Peyer's patch (tissue), 4 donors: ENCODE measurements at regions not wholly inside any gene's neighbourhood (a gene's known extent, or its start where the extent isn't known, plus 50 kb on each side); places are given as distances from the start of the nearest gene placed in this dataset.

Experiments
- DNase-seq, 3 donors: peaks; one replicate each; pipeline ENCODE4 v3.0.0-alpha.2; 2017 to 2019
- H3K27ac ChIP-seq, 4 donors: fragments of 200-600 bp; sonication (generic); one replicate each; pipeline ENCODE4 v1.5.1; 2016 to 2019
- H3K27me3 ChIP-seq, 2 donors: fragments of 200-600 bp; sonication (generic); one replicate each; pipeline ENCODE4 v1.5.1; 2019
- H3K36me3 ChIP-seq, 3 donors: fragments of 200-600 bp; sonication (generic); one replicate each; pipeline ENCODE4 v1.5.1; 2016 to 2019
- H3K4me1 ChIP-seq, 4 donors: fragments of 200-600 bp; sonication (generic); one replicate each; pipeline ENCODE4 v1.5.1; 2016 to 2019
- H3K4me3 ChIP-seq, 4 donors: fragments of 200-600 bp; sonication (generic); 1 replicate in 3 of 4; 2 replicates in 1 of 4; pipeline ENCODE4 v1.5.1; 2016 to 2019; ENCODE audit warnings: mild to moderate bottlenecking in 1 of 4
- H3K9me3 ChIP-seq, 4 donors: fragments of 200-600 bp; sonication (generic); one replicate each; pipeline ENCODE4 v1.5.1; 2016 to 2019; ENCODE audit warnings: mild to moderate bottlenecking in 1 of 4
- CTCF ChIP-seq, 6 experiments: fragments of 450-650 bp in 4 of 6; fragments of 200-600 bp in 2 of 6; sonication (generic) in 1 of 6; IDR thresholded peaks; one replicate each; pipeline ENCODE4 v1.5.1; 2017 to 2019; ENCODE audit warnings: antibody characterized with exemption in 6 of 6, mild to moderate bottlenecking in 3 of 6, moderate library complexity in 1 of 6
- POLR2A ChIP-seq, 2 donors: fragments of 450-650 bp; IDR thresholded peaks; one replicate each; pipeline ENCODE4 v1.5.1; 2017; ENCODE audit warnings: antibody characterized with exemption in 2 of 2, mild to moderate bottlenecking in 2 of 2, moderate library complexity in 2 of 2

GRCh38 chr5:15388866-15389265, 111.1 kb upstream of the FBXL7 start:
- no peak overlapping the region for H3K27ac ChIP-seq
- TF ChIP-seq POLR2A (IDR thresholded peaks at IDR 0.05): no peak
- no peak for DNase-seq
- no peaks in the 10 kb centered on the region for H3K9me3 ChIP-seq
- no peaks in the 10 kb centered on the region for H3K36me3 ChIP-seq
- no peaks in the 10 kb centered on the region for H3K4me1 ChIP-seq
- H3K4me3 ChIP-seq: no peak overlapping the region
- no peaks in the 10 kb centered on the region for H3K27me3 ChIP-seq

GRCh38 chr5:15387931-15388524, 112.0 kb upstream of the FBXL7 start:
- H3K27me3 ChIP-seq: no peaks in the 10 kb centered on the region
- no peaks in the 10 kb centered on the region for H3K9me3 ChIP-seq
- H3K36me3 ChIP-seq: no peaks in the 10 kb centered on the region
- no peak overlapping the region for H3K27ac ChIP-seq
- H3K4me3 ChIP-seq: no peak overlapping the region
- no peaks in the 10 kb centered on the region for H3K4me1 ChIP-seq
- DNase-seq: no peak
- TF ChIP-seq POLR2A (IDR thresholded peaks at IDR 0.05): no peak
- TF ChIP-seq CTCF (IDR thresholded peaks at IDR 0.05): no peak

- Histone ChIP-seq H3K27me3 (no peaks in the 10 kb centered on the region), H3K9me3 (no peaks in the 10 kb centered on the region), H3K27ac (no peak overlapping the region), H3K4me1 (no peaks in the 10 kb centered on the region), H3K4me3 (no peak overlapping the region), H3K36me3 (no peaks in the 10 kb centered on the region)
- TF ChIP-seq POLR2A (IDR thresholded peaks at IDR 0.05) (no peak), CTCF (IDR thresholded peaks at IDR 0.05) (no peak)
- DNase-seq: no peak
These were observed 113.9 kb upstream of the FBXL7 start for GRCh38 chr5:15386122-15386521.

- Histone ChIP-seq H3K4me1 (no peaks in the 10 kb centered on the region), H3K4me3 (no peak overlapping the region), H3K27me3 (no peaks in the 10 kb centered on the region), H3K36me3 (no peaks in the 10 kb centered on the region), H3K9me3 (no peaks in the 10 kb centered on the region), H3K27ac (no peak overlapping the region)
- no peak for TF ChIP-seq POLR2A (IDR thresholded peaks at IDR 0.05)
- TF ChIP-seq CTCF (IDR thresholded peaks at IDR 0.05): no peak
- no peak for DNase-seq
These were observed 114.4 kb upstream of the FBXL7 start for GRCh38 chr5:15385553-15385952.

GRCh38 chr5:15385037-15385436, 114.9 kb upstream of the FBXL7 start:
- no peak for DNase-seq
- no peaks in the 10 kb centered on the region for H3K36me3 ChIP-seq
- no peak for TF ChIP-seq CTCF (IDR thresholded peaks at IDR 0.05)
- no peak for TF ChIP-seq POLR2A (IDR thresholded peaks at IDR 0.05)

GRCh38 chr5:15384581-15384980, 115.4 kb upstream of the FBXL7 start:
- no peak for TF ChIP-seq POLR2A (IDR thresholded peaks at IDR 0.05)
- no peak for TF ChIP-seq CTCF (IDR thresholded peaks at IDR 0.05)
- H3K27ac ChIP-seq: no peak overlapping the region
- DNase-seq: no peak

More at GRCh38 chr5:15385037-15385436, 114.9 kb upstream of the FBXL7 start:
- no peaks in the 10 kb centered on the region for H3K9me3 ChIP-seq
- no peak overlapping the region for H3K27ac ChIP-seq
- no peaks in the 10 kb centered on the region for H3K4me1 ChIP-seq
- H3K4me3 ChIP-seq: no peak overlapping the region
- no peaks in the 10 kb centered on the region for H3K27me3 ChIP-seq

More at GRCh38 chr5:15384581-15384980, 115.4 kb upstream of the FBXL7 start:
- no peaks in the 10 kb centered on the region for H3K4me1 ChIP-seq
- H3K9me3 ChIP-seq: no peaks in the 10 kb centered on the region
- no peak overlapping the region for H3K4me3 ChIP-seq
- H3K27me3 ChIP-seq: no peaks in the 10 kb centered on the region
- no peaks in the 10 kb centered on the region for H3K36me3 ChIP-seq
